ENCODE measurements at regions not wholly inside any gene's neighbourhood (a gene's known extent, or its start where the extent isn't known, plus 50 kb on each side); places are given as distances from the start of the nearest gene placed in this dataset.

- ATAC-seq = peak; percentile 66
These were observed 477.6 kb downstream of the NPHP4 start for GRCh38 chr1:5514527-5515183.

- ATAC-seq = no peak
These were observed 478.2 kb downstream of the NPHP4 start for GRCh38 chr1:5513846-5514526.

DNA sequence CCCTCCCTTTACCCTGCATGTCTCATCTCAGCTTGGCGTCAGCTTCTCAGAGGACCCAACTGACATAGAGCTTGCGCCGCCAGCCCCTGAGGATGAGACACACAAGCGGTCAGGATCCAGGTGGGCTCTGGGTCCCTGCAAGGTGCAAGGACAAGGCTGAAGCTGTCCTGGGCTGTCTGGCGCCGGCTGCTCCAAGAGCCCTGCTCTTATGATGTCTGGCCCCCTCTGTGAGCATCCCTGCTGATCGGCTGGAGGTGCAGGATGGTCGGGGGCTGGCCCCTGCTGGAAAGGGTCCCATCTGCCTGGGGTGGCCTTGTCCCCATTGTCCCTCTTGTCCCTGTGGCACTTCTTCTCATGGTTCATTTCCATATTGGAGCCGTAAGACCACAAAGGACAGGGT is 479.0 kb downstream of the NPHP4 start:
- no peak for ATAC-seq

DNA sequence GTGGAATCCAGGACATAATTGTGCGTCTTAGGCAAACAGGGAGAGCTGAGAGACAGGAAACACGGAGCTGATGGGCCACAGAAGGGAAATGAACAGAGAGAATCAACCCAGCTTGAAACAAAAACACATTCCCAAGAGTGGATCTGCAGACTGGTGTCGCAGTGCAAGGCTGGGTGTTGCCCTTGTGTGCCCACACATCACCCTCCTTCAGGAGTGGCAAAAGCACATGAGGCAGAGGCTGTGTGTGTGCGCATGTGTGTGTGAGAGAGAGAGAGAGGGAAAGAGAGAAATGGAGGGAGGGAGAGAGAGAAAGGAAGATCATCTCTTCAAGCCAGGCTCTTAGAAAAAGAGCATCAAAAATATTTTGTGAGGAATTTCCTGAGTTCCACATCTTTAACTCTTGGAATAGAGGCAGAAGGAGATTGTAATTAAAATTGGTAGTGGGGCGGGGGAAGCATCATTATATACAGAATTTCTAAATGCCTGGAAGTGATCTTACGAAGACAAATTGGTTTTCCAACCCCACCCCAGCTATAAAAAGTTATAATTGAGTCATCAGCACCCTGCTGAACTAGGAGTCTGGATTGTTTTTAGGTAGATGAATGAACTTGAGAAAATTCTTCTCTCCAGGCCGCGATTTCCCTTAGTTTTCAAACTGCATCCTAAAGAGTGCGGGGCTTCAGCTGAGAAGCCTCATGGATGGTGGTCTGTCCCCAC is 480.7 kb downstream of the NPHP4 start:
- ATAC-seq = no peak

- ATAC-seq = peak; percentile 71
These were observed 482.4 kb downstream of the NPHP4 start for GRCh38 chr1:5509664-5510452.

DNA sequence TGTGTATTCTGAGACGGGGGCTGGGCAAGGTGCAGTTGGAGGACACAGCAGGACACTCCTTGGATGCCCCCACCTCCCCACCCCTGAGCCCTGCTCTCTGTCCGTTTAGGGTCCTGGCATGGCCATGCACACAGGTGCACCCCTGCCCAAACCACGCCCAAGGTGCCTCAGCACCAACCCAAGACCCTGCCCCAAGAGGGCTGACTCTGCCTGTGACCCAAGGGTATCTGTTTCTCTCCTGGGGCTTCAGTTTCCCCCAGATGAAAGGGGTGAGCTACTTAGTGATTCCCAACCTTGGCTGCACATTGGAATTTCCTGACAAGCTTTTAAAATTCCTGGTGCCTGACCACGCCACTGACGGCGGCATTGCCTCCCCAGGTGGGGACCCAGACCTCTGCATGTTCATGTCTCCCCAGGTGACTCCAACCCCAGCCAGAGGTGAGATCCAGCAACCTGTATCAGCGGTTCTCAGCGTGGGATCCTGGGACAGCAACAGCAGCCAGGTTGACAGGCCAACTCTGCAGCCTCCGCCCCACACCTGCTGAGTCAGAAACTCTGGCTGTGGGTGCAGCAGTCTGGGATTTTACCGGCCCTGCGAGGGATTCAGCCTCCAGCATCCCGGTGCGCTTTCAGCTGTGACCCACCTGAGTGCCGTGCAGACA is 483.4 kb downstream of the NPHP4 start:
- peak; percentile 63 for ATAC-seq

- ATAC-seq = no peak
These were observed 484.9 kb downstream of the NPHP4 start for GRCh38 chr1:5507340-5507739.

GRCh38 chr1:5506634-5507033 is 485.6 kb downstream of the NPHP4 start:
- ATAC-seq = no peak

DNA sequence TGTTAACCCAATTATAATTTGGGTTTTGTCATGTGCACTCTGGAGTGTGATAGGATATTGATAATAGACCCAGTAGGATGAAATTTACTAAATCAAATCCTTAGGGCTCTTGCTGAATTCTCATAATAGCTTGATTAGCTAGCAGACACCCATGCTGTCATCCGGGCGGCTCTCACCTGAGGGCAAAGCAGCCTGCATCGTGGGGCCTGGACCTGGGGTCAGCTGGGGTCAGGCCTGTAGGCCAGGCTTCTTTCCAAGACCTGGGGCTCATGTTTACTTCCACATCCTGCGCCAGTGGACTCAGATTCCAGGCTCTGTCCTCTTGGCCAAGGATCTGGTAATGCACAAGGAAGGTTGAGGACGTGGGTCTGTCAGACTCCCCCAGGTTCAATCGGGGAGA is 486.3 kb downstream of the NPHP4 start:
- ATAC-seq = no peak

DNA sequence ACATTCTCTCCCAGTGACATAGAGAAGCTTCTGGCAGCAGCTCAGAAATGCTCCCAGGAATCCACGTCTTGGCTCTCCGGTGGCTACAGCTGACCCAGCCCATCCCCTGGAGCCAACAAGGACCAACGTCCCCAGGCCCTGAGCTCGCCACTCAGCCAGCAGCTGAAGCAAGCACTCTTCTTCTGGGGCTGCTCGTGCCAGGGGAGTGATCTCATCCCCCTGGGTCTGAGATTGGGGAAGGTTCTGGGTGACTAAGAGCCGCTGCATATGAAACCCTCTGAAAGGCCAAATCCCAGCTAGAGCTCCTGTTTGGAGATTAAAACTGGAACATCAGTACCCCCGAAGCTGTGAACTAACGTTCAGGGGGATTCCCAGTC is 487.9 kb downstream of the NPHP4 start:
- no peak for ATAC-seq

- no peak for ATAC-seq
These were observed 488.5 kb downstream of the NPHP4 start for GRCh38 chr1:5503556-5504363.

GRCh38 chr1:5502311-5503194 is 489.7 kb downstream of the NPHP4 start:
- ATAC-seq = peak; percentile 74

- ATAC-seq = no peak
These were observed 490.9 kb downstream of the NPHP4 start for GRCh38 chr1:5501206-5501930.

GRCh38 chr1:5500541-5500940 is 491.7 kb downstream of the NPHP4 start:
- ATAC-seq = no peak

- ATAC-seq = no peak
These were observed 494.7 kb downstream of the NPHP4 start for GRCh38 chr1:5497503-5497902.

GRCh38 chr1:5495596-5496410 is 496.4 kb downstream of the NPHP4 start:
- ATAC-seq = no peak

- no peak for ATAC-seq
These were observed 497.7 kb downstream of the NPHP4 start for GRCh38 chr1:5494518-5494917.

DNA sequence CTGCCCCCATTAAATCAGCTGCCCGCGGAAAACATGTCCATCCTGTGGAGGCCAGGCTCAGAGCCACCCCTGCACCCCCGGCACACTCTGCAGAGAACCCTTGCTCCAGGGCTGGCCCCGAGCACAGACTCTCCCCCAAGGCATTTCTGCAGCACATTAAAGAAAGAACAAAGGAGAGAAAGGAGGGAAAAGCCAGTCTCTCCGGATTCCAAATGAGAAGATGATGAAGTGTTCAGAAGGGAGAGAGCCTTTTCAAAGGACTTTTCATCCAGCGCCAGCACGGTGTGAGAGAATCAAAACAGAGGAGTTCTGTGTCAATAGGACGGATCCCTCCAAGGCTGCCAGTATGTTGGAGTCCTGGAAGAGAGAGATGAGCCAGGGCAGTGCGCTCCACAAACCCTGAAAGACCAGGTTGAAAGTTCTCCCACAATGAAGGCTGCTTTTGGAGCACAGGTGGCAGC is 498.3 kb downstream of the NPHP4 start:
- ATAC-seq = no peak

DNA sequence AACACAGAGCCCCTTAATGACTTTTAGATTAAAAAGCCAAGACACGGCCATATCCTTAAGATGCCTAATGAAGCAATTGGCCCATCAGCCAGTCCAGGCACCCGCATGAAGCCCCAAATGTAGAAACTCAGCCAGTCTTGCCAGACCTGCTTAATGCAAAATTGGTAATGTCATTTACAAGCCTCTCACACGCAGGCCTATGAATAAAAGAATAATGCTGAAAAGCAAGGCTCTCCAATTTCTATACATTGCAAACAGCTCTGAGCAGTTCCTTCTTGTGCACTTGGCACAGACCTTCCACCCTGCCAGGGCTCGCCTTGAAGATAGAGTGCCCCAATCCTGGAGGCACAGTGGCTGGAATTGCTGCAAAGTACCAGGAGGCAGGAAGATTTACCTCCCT is 498.9 kb downstream of the NPHP4 start:
- no peak for ATAC-seq

Data from esophagus mucosa (tissue), 1 donor.